ENCODE measurements at regions not wholly inside any gene's neighbourhood (a gene's known extent, or its start where the extent isn't known, plus 50 kb on each side); places are given as distances from the start of the nearest gene placed in this dataset.

- no peak for TF ChIP-seq ZFX (IDR thresholded peaks at IDR 0.05)
- no peak for TF ChIP-seq CTCF (conservative IDR thresholded peaks at IDR 0.05)
- no peak overlapping the region for H3K27ac ChIP-seq
Observed at GRCh38 chr18:51520676-51521180, 323.2 kb upstream of the MEX3C start.

- no peak overlapping the region for H3K27ac ChIP-seq
- TF ChIP-seq CTCF (conservative IDR thresholded peaks at IDR 0.05) (no peak), ZFX (IDR thresholded peaks at IDR 0.05) (no peak)
Observed at GRCh38 chr18:51522338-51522737, 324.9 kb upstream of the MEX3C start.

- H3K27ac ChIP-seq = no peak overlapping the region
- no peak for TF ChIP-seq ZFX (IDR thresholded peaks at IDR 0.05)
- no peak for TF ChIP-seq CTCF (conservative IDR thresholded peaks at IDR 0.05)
Observed at GRCh38 chr18:51522821-51523220, 325.3 kb upstream of the MEX3C start.

- H3K27ac ChIP-seq = no peak overlapping the region
- TF ChIP-seq ZFX (IDR thresholded peaks at IDR 0.05) (no peak), CTCF (conservative IDR thresholded peaks at IDR 0.05) (no peak)
Observed at GRCh38 chr18:51523671-51524070, 326.2 kb upstream of the MEX3C start.

- no peak for TF ChIP-seq ZFX (IDR thresholded peaks at IDR 0.05)
- no peak for TF ChIP-seq CTCF (conservative IDR thresholded peaks at IDR 0.05)
Observed at GRCh38 chr18:51525453-51526225, 328.2 kb upstream of the MEX3C start.

GRCh38 chr18:51527826-51528225, 330.3 kb upstream of the MEX3C start:
- H3K27ac ChIP-seq = no peak overlapping the region
- no peak for TF ChIP-seq CTCF (conservative IDR thresholded peaks at IDR 0.05)
- no peak for TF ChIP-seq ZFX (IDR thresholded peaks at IDR 0.05)

More at GRCh38 chr18:51525453-51526225, 328.2 kb upstream of the MEX3C start:
- no peak overlapping the region for H3K27ac ChIP-seq

GRCh38 chr18:51531501-51531900, 334.0 kb upstream of the MEX3C start:
- TF ChIP-seq CTCF (conservative IDR thresholded peaks at IDR 0.05) (no peak), ZFX (IDR thresholded peaks at IDR 0.05) (no peak)
- no peak overlapping the region for H3K27ac ChIP-seq

All from C4-2B (cell line).